ENCODE measurements at regions not wholly inside any gene's neighbourhood (a gene's known extent, or its start where the extent isn't known, plus 50 kb on each side); places are given as distances from the start of the nearest gene placed in this dataset.

DNA sequence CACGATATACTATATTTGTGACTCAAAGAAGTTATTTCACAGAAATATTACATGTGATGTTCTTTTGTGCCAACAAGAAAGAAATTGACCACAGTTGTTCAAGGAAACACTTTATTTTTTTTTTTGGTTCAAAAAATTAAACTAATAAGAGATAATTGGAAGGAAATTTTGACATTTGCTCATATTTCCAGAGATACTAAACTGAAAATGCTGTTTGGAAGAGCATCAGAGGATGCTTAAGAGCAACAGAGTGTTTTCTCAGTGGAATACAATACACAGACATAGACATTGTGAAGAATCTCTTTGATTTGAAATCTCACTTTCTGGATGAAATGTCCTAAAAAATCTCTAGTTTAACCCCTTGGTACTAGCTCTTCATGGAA is 760.4 kb upstream of the CXADR start:
- no peaks in the 10 kb centered on the region for H3K36me3 Mint-ChIP-seq (ENCODE audit: low read depth, unreplicated experiment)
- no peak overlapping the region for H3K27ac Mint-ChIP-seq (ENCODE audit: unreplicated experiment)
- TF ChIP-seq, protein P1, sequence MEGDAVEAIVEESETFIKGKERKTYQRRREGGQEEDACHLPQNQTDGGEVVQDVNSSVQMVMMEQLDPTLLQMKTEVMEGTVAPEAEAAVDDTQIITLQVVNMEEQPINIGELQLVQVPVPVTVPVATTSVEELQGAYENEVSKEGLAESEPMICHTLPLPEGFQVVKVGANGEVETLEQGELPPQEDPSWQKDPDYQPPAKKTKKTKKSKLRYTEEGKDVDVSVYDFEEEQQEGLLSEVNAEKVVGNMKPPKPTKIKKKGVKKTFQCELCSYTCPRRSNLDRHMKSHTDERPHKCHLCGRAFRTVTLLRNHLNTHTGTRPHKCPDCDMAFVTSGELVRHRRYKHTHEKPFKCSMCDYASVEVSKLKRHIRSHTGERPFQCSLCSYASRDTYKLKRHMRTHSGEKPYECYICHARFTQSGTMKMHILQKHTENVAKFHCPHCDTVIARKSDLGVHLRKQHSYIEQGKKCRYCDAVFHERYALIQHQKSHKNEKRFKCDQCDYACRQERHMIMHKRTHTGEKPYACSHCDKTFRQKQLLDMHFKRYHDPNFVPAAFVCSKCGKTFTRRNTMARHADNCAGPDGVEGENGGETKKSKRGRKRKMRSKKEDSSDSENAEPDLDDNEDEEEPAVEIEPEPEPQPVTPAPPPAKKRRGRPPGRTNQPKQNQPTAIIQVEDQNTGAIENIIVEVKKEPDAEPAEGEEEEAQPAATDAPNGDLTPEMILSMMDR (IDR thresholded peaks at IDR 0.05; ENCODE audit: unreplicated experiment): no peak
- no peak overlapping the region for H3K4me3 Mint-ChIP-seq (ENCODE audit: unreplicated experiment)
- no peaks in the 10 kb centered on the region for H3K4me1 Mint-ChIP-seq (ENCODE audit: unreplicated experiment)
- no peaks in the 10 kb centered on the region for H3K9me3 Mint-ChIP-seq (ENCODE audit: unreplicated experiment)
- DNase-seq (ENCODE audit: low spot score): no peak
- H3K27me3 Mint-ChIP-seq (ENCODE audit: unreplicated experiment): no peaks in the 10 kb centered on the region

DNA sequence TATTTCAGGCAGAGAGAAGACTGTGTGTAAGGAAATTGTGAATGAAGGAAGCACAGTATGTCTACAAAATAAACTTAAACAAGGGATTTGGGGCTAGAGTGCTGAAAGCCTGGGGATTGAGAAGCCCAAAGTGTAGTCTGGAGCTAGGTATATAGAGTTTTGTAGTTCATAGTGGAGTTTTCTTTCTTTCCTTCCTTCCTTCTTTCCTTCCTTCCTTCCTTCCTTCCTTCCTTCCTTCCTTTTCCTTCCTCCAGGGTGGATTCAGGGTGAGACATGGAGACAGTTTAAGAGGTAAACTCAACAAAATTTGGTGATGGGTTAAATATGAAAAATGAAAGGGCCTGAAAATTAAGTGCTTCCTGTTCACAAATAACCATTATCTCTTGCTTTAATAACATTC is 757.8 kb upstream of the CXADR start:
- TF ChIP-seq, protein P1 (IDR thresholded peaks at IDR 0.05; ENCODE audit: unreplicated experiment): no peak

DNA sequence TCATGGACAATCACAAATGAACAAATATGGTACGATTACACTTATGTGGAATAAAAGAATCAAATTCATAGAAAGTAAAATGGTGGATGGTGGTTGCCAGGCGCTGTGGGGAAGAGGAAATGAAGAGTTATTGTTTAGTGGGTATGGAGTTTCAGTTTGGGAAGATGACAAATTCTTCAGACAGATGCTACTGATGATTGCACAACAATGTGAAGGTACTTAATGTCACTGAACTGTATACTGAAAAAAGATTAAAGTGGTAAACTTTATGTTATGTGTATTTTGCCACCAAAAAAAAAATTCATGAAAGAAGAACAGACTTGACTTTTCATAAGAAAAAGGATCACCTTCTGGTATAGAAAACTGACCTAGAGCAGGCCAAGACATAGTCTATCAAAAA is 745.6 kb upstream of the CXADR start:
- Mint-ChIP-seq H3K27ac (ENCODE audit: unreplicated experiment) (no peak overlapping the region), H3K27me3 (ENCODE audit: unreplicated experiment) (peaks cover 1% of the 10 kb centered on the region), H3K36me3 (ENCODE audit: low read depth, unreplicated experiment) (no peaks in the 10 kb centered on the region), H3K9me3 (ENCODE audit: unreplicated experiment) (no peaks in the 10 kb centered on the region), H3K4me3 (ENCODE audit: unreplicated experiment) (no peak overlapping the region), H3K4me1 (ENCODE audit: unreplicated experiment) (no peaks in the 10 kb centered on the region)
- TF ChIP-seq, protein P1 (IDR thresholded peaks at IDR 0.05; ENCODE audit: unreplicated experiment): no peak
- DNase-seq (ENCODE audit: low spot score): no peak

More for the DNA sequence above, 757.8 kb upstream of the CXADR start:
- DNase-seq (ENCODE audit: low spot score): no peak
- Mint-ChIP-seq H3K4me3 (ENCODE audit: unreplicated experiment) (no peak overlapping the region), H3K36me3 (ENCODE audit: low read depth, unreplicated experiment) (no peaks in the 10 kb centered on the region), H3K27me3 (ENCODE audit: unreplicated experiment) (no peaks in the 10 kb centered on the region), H3K27ac (ENCODE audit: unreplicated experiment) (no peak overlapping the region), H3K9me3 (ENCODE audit: unreplicated experiment) (no peaks in the 10 kb centered on the region), H3K4me1 (ENCODE audit: unreplicated experiment) (no peaks in the 10 kb centered on the region)

DNA sequence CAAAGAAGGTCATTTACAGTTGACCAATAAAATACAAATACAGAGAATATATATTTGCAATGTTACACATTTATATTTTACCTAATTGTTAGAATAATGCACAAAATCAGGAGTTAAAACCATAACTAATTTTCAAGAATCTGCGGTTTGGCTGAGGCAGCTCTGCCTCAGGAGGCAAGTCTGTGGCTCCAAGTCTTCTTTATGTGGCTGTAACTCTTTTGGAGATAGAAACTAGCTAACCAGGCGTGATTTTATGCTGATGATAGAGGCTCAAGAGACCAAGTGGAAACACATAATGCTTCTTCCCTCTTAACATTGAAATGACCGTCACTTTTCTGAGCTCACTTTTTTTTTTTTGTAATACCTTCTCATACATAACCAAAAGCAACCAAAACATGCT is 744.7 kb upstream of the CXADR start:
- DNase-seq (ENCODE audit: low spot score): no peak
- no peaks in the 10 kb centered on the region for H3K4me1 Mint-ChIP-seq (ENCODE audit: unreplicated experiment)
- no peaks in the 10 kb centered on the region for H3K9me3 Mint-ChIP-seq (ENCODE audit: unreplicated experiment)
- H3K36me3 Mint-ChIP-seq (ENCODE audit: low read depth, unreplicated experiment): no peaks in the 10 kb centered on the region
- TF ChIP-seq, protein P1 (IDR thresholded peaks at IDR 0.05; ENCODE audit: unreplicated experiment): no peak
- no peak overlapping the region for H3K4me3 Mint-ChIP-seq (ENCODE audit: unreplicated experiment)
- H3K27ac Mint-ChIP-seq (ENCODE audit: unreplicated experiment): no peak overlapping the region
- H3K27me3 Mint-ChIP-seq (ENCODE audit: unreplicated experiment): peaks cover 1% of the 10 kb centered on the region

DNA sequence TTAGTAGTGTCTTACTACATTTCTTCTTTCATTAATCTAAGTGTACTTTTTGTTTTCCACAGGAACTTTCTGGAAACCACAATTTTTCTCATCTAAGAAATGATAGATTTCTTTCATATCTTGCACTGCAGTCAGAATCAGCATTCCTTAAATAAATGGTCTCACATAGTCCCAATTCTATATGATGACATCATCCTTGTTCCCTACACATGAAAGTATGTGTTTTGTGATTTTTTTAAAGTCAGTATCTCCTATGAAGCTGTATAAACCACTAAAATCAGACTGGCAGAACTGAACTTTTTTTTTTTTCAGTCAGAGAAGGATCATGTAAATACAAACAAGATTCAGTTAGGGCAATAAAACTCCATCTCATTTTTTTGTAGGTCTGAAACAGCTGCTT is 742.6 kb upstream of the CXADR start:
- Mint-ChIP-seq H3K9me3 (ENCODE audit: unreplicated experiment) (no peaks in the 10 kb centered on the region), H3K36me3 (ENCODE audit: low read depth, unreplicated experiment) (no peaks in the 10 kb centered on the region)
- no peak for DNase-seq (ENCODE audit: low spot score)

More for the DNA sequence above, 742.6 kb upstream of the CXADR start:
- H3K27ac Mint-ChIP-seq (ENCODE audit: unreplicated experiment): no peak overlapping the region
- TF ChIP-seq, protein P1 (IDR thresholded peaks at IDR 0.05; ENCODE audit: unreplicated experiment): no peak
- H3K27me3 Mint-ChIP-seq (ENCODE audit: unreplicated experiment): no peaks in the 10 kb centered on the region
- H3K4me1 Mint-ChIP-seq (ENCODE audit: unreplicated experiment): no peaks in the 10 kb centered on the region
- H3K4me3 Mint-ChIP-seq (ENCODE audit: unreplicated experiment): no peak overlapping the region
